ENCODE measurements at regions not wholly inside any gene's neighbourhood (a gene's known extent, or its start where the extent isn't known, plus 50 kb on each side); places are given as distances from the start of the nearest gene placed in this dataset.

- DNase-seq (ENCODE audit: low spot score) = no peak
Measured at GRCh38 chr15:77734306-77734705, 101.6 kb upstream of the LINGO1 start.

- DNase-seq (ENCODE audit: low spot score) = no peak
Measured at GRCh38 chr15:77733579-77734300, 101.0 kb upstream of the LINGO1 start.

- DNase-seq (ENCODE audit: low spot score) = no peak
Measured at GRCh38 chr15:77732514-77733335, 100.0 kb upstream of the LINGO1 start.

GRCh38 chr15:77731945-77732344 lies 99.2 kb upstream of the LINGO1 start:
- no peak for DNase-seq (ENCODE audit: low spot score)

- no peak for DNase-seq (ENCODE audit: low spot score)
Measured at GRCh38 chr15:77731067-77731466, 98.4 kb upstream of the LINGO1 start.

GRCh38 chr15:77727635-77728304 lies 95.1 kb upstream of the LINGO1 start:
- DNase-seq (ENCODE audit: low spot score) = no peak

GRCh38 chr15:77724715-77725114 lies 92.0 kb upstream of the LINGO1 start:
- no peak for DNase-seq (ENCODE audit: low spot score)

- DNase-seq (ENCODE audit: low spot score) = no peak
Measured at GRCh38 chr15:77723756-77724155, 91.0 kb upstream of the LINGO1 start.

GRCh38 chr15:77722759-77723460 lies 90.2 kb upstream of the LINGO1 start:
- DNase-seq (ENCODE audit: low spot score) = no peak

- no peak for DNase-seq (ENCODE audit: low spot score)
Measured at GRCh38 chr15:77721963-77722362, 89.3 kb upstream of the LINGO1 start.

- DNase-seq (ENCODE audit: low spot score) = no peak
Measured at GRCh38 chr15:77720655-77721054, 87.9 kb upstream of the LINGO1 start.

GRCh38 chr15:77720173-77720572 lies 87.5 kb upstream of the LINGO1 start:
- no peak for DNase-seq (ENCODE audit: low spot score)

GRCh38 chr15:77719450-77719849 lies 86.7 kb upstream of the LINGO1 start:
- DNase-seq (ENCODE audit: low spot score) = no peak

GRCh38 chr15:77717333-77717990 lies 84.8 kb upstream of the LINGO1 start:
- DNase-seq (ENCODE audit: low spot score) = no peak

GRCh38 chr15:77716632-77717332 lies 84.1 kb upstream of the LINGO1 start:
- no peak for DNase-seq (ENCODE audit: low spot score)

- DNase-seq (ENCODE audit: low spot score) = no peak
Measured at GRCh38 chr15:77715860-77716259, 83.1 kb upstream of the LINGO1 start.

- DNase-seq (ENCODE audit: low spot score) = no peak
Measured at GRCh38 chr15:77715051-77715450, 82.3 kb upstream of the LINGO1 start.

- no peak for DNase-seq (ENCODE audit: low spot score)
Measured at GRCh38 chr15:77714555-77714954, 81.8 kb upstream of the LINGO1 start.

- no peak for DNase-seq (ENCODE audit: low spot score)
Measured at GRCh38 chr15:77714023-77714422, 81.3 kb upstream of the LINGO1 start.

- DNase-seq (ENCODE audit: low spot score) = no peak
Measured at GRCh38 chr15:77713281-77713680, 80.6 kb upstream of the LINGO1 start.

- no peak for DNase-seq (ENCODE audit: low spot score)
Measured at GRCh38 chr15:77712438-77712837, 79.7 kb upstream of the LINGO1 start.
